ENCODE measurements at regions not wholly inside any gene's neighbourhood (a gene's known extent, or its start where the extent isn't known, plus 50 kb on each side); places are given as distances from the start of the nearest gene placed in this dataset.
"Not testable (repeated sequence)": the region's sequence is repeated elsewhere in the genome, so short reads cannot be mapped to it uniquely, and the experiment has no call there.

- not testable (repeated sequence) for TF ChIP-seq CTCF (IDR thresholded peaks at IDR 0.05; ENCODE audit: insufficient read depth, low read length); POLR2AphosphoS5 (IDR thresholded peaks at IDR 0.05; ENCODE audit: low read depth); REST (IDR thresholded peaks at IDR 0.05; ENCODE audit: insufficient replicate concordance, low read depth); SPI1 (IDR thresholded peaks at IDR 0.05; ENCODE audit: borderline replicate concordance, low read depth)
These were observed 65.6 kb downstream of the CLEC18A start for GRCh38 chr16:70016751-70017150.

Data from HL-60 (cell line).